ENCODE measurements at regions not wholly inside any gene's neighbourhood (a gene's known extent, or its start where the extent isn't known, plus 50 kb on each side); places are given as distances from the start of the nearest gene placed in this dataset.
"Not testable (repeated sequence)": the region's sequence is repeated elsewhere in the genome, so short reads cannot be mapped to it uniquely, and the experiment has no call there.

- DNase-seq, result no peak
These were observed 61.8 kb downstream of the SDR9C7 start for GRCh38 chr12:56872366-56872765.

DNA sequence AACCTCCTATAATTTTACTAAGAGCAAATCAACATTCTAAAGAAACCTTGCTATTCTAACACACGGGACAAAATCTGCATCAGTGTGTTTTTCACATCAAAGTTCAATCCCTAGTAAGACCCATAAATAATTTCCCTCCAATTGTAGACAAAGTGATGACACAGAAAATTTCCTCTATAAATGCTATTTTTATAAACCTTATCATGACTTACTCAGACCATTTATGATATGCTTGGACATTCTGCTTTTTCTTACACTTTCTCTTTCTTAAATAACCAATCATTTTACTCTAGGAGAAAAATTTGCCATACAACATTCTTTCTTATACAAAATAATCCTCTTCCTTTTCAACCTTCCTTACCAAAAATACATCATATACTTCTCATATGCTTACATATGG, 67.0 kb downstream of the SDR9C7 start:
- DNase-seq, result no peak

DNA sequence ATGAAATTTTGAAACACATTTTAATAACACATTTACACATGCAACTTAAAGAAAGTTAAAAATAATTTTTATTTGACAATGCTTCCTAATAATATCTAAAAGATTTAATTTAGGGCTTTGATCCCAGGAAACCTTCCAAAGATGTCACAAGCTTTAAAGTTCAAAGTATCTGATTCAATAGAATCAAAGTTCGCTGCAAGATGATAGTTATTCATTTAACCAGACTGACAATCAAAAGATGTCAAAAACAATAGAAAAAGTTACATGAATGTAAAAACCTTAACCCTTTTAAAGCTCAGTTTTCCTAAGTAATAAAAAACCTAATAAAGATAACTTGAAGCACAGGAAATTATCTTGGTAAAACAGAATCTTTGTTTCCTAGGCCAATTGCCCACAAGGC, 67.7 kb downstream of the SDR9C7 start:
- DNase-seq, result no peak

DNA sequence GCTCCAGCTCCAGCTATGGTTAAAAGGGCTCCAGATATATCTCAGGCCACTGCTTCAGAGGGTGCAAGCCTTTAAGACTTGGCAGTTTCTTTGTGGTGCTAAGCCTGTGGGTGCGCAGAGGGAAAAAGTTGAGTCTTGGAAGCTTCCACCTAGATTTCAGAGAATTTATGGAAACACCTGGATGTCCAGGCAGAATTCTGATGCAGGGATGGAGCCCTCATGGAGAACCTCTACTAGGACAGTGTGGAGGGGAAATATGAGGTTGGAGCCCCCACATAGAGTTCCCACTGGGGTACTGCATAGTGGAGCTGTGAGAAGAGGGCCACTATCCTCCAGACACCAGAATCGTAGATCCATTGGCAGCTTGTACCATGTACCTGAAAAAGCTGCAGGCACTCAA, 69.9 kb downstream of the SDR9C7 start:
- no peak for DNase-seq

DNA sequence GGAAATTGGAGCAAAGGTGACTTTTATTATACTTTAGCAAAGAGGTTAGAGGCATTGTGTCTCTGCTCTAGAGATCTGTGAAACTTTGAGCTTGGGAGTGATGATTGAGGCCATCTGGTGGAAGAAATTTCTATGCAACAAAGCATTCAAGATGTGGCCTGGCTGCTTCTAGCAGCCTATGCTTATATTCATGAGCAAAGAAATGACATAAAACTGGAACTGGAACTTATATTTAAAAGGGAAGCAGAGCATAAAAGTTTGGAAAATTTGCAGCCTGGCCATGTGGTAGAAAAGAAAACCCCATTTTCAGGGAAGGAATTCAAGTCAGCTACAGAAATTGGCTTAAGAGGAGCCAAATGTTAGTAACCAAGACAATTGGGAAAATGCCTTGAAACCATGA, 70.4 kb downstream of the SDR9C7 start:
- no peak for DNase-seq

GRCh38 chr12:56862264-56862663, 71.9 kb downstream of the SDR9C7 start:
- DNase-seq, result no peak

DNA sequence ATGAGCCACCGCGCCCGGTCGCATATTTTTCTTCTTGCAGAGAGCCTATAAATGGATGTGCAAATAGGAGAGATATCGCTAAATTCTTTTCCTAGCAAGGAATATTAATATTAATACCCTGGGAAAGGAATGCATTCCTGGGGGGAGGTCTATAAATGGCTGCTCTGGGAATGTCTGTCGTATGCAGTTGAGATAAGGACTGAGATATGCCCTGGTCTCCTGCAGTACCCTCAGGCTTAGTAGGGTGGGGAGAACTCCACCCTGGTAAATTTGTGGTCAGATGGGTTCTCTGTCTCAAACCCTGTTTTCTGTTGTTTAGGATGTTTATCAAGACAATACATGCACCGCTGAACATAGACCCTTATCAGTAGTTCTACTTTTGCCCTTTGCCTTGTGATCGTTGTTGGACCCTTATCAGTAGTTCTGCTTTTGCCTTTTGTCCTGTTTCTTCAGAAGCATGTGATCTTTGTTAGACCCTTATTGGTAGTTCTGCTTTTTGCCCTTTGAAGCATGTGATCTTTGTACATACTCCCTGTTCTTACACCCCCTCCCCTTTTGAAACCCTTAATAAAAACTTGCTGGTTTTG, 80.7 kb downstream of the SDR9C7 start:
- not testable (repeated sequence) for DNase-seq

- no peak for DNase-seq
These were observed 82.7 kb downstream of the SDR9C7 start for GRCh38 chr12:56851462-56851861.

DNA sequence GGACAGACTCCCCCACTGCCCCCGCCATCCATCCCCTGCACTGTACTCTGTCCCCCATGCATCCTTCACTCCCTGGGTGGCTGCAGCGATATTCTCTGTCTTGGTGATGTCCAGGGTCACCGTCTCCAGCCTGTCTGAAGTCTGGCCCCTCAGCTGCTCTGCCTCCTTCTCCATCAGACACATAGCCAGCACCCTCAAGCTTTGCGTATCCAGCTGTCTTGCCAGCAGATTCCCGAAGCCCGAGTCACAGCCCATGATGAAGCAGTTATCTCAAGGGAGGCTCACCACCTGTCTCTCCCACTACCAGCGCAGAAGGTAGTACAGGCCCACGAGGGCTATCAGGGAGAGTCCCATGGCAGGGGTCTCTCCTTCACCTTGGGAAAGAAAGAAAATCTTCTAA, 77.8 kb downstream of the HSD17B6 start:
- no peak for DNase-seq

DNA sequence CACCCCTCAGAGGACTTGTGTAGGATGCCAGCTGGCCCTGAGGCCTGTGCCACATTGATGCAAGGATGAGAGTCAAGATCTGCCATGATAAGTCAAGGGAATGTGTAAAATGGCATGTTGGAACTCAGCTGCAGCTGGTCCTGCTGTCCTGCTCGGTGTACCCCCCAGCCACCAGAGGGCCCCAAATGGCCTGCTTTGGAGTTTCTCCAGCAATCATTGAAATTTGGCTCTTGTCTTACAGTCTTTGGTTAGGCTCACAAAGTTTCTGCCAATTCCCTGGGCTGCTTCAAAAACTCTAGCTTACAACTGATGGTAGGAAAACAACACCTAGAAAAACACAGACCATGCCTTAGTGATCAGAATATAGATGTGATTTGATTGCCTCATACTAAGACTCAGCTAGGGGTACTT, 76.8 kb downstream of the HSD17B6 start:
- peak; percentile 16 for DNase-seq

- no peak for DNase-seq
These were observed 76.3 kb downstream of the HSD17B6 start for GRCh38 chr12:56839489-56839848.

DNA sequence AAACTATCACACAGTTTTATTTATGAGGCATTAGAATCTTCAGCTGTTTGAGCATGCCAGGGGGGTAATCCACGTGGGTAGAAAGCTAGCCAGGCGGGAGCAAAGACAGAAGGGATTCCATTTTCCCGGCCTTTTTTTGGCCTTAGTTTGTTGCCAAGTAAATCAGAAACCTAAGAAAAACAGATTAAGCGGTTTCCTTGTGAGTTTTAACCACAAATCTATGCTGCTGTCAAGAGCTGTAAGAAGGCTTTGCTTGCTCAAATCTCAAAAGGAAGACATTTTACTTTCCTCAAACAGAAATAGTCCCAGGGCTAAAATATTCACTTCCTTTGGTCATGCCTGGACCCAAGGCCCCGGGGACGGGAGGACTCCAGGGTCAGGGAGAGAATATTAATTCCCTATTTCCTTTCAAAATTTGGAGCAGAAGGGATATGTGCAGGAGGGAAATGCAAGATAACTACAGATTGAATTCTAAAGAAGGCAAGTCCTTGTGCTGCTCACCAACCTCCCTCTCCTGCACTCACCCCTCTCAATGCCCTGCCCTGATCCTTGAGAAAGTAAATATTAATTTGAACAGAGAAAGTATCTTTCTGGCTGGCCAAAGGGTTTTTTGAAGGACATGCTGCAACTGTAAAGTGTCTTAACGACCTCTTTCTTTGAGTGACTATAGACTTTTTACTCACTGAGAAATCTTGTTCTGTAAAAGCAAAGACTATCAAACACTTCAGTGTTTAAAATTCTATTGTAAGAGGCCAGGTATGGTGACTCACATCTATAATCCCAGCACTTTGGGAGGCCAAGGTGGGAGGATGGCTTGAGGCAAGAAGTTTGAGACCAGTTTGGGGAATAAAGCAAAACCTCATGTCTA, 75.7 kb downstream of the HSD17B6 start:
- DNase-seq, result no peak
